Right atrium auricular region (tissue), 2 donors: ENCODE measurements at regions not wholly inside any gene's neighbourhood (a gene's known extent, or its start where the extent isn't known, plus 50 kb on each side); places are given as distances from the start of the nearest gene placed in this dataset.
"Not testable (repeated sequence)": the region's sequence is repeated elsewhere in the genome, so short reads cannot be mapped to it uniquely, and the experiment has no call there.

Experiments used
- DNase-seq: peaks from one replicate; pipeline ENCODE4 v3.0.0-alpha.2; 2019; ENCODE audit warnings: low spot score
- H3K27ac ChIP-seq, 2 donors: fragments of 200-600 bp; sonication (generic); 1 replicate in 1 of 2; 2 replicates in 1 of 2; pipeline ENCODE4 v1.5.1; 2016 to 2019
- H3K27me3 ChIP-seq, 2 donors: fragments of 200-600 bp; sonication (generic); one replicate each; pipeline versions ENCODE4 v1.5.1 to v1.6.0; 2017 to 2019
- H3K36me3 ChIP-seq: fragments of 200-600 bp; sonication (generic); one replicate; pipeline ENCODE4 v1.5.1; 2016
- H3K4me1 ChIP-seq, 2 donors: fragments of 200-600 bp; sonication (generic); one replicate each; pipeline versions ENCODE4 v1.5.1 to v1.6.0; 2017 to 2019
- H3K4me3 ChIP-seq, 2 donors: fragments of 200-600 bp; sonication (generic); 1 replicate in 1 of 2; 2 replicates in 1 of 2; pipeline ENCODE4 v1.5.1; 2017 to 2019; ENCODE audit warnings: mild to moderate bottlenecking in 1 of 2, moderate library complexity in 1 of 2
- H3K9me3 ChIP-seq, 2 donors: fragments of 200-600 bp; sonication (generic); one replicate each; pipeline ENCODE4 v1.5.1; 2019
- CTCF ChIP-seq, 2 donors: fragments of 200-600 bp; sonication (generic); IDR thresholded peaks; one replicate each; pipeline ENCODE4 v1.5.1; 2019; ENCODE audit warnings: antibody characterized with exemption in 2 of 2

GRCh38 chr5:131107128-131107527 lies 57.9 kb downstream of the HINT1 start:
- Histone ChIP-seq H3K36me3 (no peaks in the 10 kb centered on the region), H3K27me3 (no peaks in the 10 kb centered on the region), H3K4me3 (no peak overlapping the region), H3K9me3 (no peaks in the 10 kb centered on the region), H3K27ac (no peak overlapping the region), H3K4me1 (no peaks in the 10 kb centered on the region)
- no peak for TF ChIP-seq CTCF (IDR thresholded peaks at IDR 0.05)
- no peak for DNase-seq

GRCh38 chr5:131104169-131104808 lies 60.8 kb downstream of the HINT1 start:
- Histone ChIP-seq H3K27me3 (no peaks in the 10 kb centered on the region), H3K36me3 (no peaks in the 10 kb centered on the region), H3K9me3 (no peaks in the 10 kb centered on the region), H3K4me1 (no peaks in the 10 kb centered on the region), H3K4me3 (no peak overlapping the region), H3K27ac (no peak overlapping the region)
- TF ChIP-seq CTCF (IDR thresholded peaks at IDR 0.05), result no peak
- no peak for DNase-seq

GRCh38 chr5:131096774-131097710 lies 68.0 kb downstream of the HINT1 start:
- no peak for DNase-seq
- Histone ChIP-seq H3K9me3 (no peaks in the 10 kb centered on the region), H3K27ac (no peak overlapping the region), H3K4me3 (no peak overlapping the region), H3K27me3 (no peaks in the 10 kb centered on the region), H3K4me1 (no peaks in the 10 kb centered on the region), H3K36me3 (no peaks in the 10 kb centered on the region)
- no peak for TF ChIP-seq CTCF (IDR thresholded peaks at IDR 0.05)

GRCh38 chr5:131095561-131095960 lies 69.5 kb downstream of the HINT1 start:
- not testable (repeated sequence) for H3K4me3 ChIP-seq, DNase-seq, H3K27me3 ChIP-seq, H3K9me3 ChIP-seq, H3K36me3 ChIP-seq, H3K4me1 ChIP-seq, H3K27ac ChIP-seq

- H3K4me1 ChIP-seq, result no peaks in the 10 kb centered on the region
- H3K36me3 ChIP-seq, result no peaks in the 10 kb centered on the region
- H3K9me3 ChIP-seq, result no peaks in the 10 kb centered on the region
- no peak overlapping the region for H3K27ac ChIP-seq
- no peaks in the 10 kb centered on the region for H3K27me3 ChIP-seq
- DNase-seq, result no peak
- no peak for TF ChIP-seq CTCF (IDR thresholded peaks at IDR 0.05)
- no peak overlapping the region for H3K4me3 ChIP-seq
Measured at GRCh38 chr5:131084436-131084835, 80.6 kb downstream of the HINT1 start.

- H3K4me3 ChIP-seq, result no peak overlapping the region
- H3K36me3 ChIP-seq, result no peaks in the 10 kb centered on the region
- no peak for TF ChIP-seq CTCF (IDR thresholded peaks at IDR 0.05)
- no peak overlapping the region for H3K27ac ChIP-seq
- H3K4me1 ChIP-seq, result no peaks in the 10 kb centered on the region
- H3K27me3 ChIP-seq, result no peaks in the 10 kb centered on the region
- H3K9me3 ChIP-seq, result no peaks in the 10 kb centered on the region
- no peak for DNase-seq
Measured at GRCh38 chr5:131081913-131082488, 83.1 kb downstream of the HINT1 start.
